ENCODE measurements at regions not wholly inside any gene's neighbourhood (a gene's known extent, or its start where the extent isn't known, plus 50 kb on each side); places are given as distances from the start of the nearest gene placed in this dataset.

DNA sequence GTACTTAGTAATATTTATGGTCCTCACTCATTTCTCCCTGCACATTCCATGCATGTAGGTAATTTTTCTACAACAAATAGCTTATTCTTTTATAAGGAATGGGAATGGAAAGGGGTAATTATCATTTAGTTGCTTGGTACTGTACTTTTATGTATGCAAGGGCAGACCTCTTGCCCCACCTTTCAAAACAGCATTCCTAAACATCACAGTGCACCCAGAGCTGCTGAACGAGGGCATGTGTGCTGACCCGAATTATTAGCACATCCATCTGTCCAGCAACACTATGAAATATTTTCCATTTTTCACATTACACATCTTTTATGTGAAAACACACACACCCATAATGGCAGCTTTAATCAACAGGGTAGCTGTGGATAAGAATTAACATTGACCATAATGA, 228.6 kb upstream of the ARRDC3 start:
- H3K27ac ChIP-seq, result no peak overlapping the region
- ATAC-seq (no peak), DNase-seq (no peak)
- H3K27me3 ChIP-seq, result no peaks in the 10 kb centered on the region
- H3K36me3 ChIP-seq, result no peaks in the 10 kb centered on the region
- TF ChIP-seq, protein P1, sequence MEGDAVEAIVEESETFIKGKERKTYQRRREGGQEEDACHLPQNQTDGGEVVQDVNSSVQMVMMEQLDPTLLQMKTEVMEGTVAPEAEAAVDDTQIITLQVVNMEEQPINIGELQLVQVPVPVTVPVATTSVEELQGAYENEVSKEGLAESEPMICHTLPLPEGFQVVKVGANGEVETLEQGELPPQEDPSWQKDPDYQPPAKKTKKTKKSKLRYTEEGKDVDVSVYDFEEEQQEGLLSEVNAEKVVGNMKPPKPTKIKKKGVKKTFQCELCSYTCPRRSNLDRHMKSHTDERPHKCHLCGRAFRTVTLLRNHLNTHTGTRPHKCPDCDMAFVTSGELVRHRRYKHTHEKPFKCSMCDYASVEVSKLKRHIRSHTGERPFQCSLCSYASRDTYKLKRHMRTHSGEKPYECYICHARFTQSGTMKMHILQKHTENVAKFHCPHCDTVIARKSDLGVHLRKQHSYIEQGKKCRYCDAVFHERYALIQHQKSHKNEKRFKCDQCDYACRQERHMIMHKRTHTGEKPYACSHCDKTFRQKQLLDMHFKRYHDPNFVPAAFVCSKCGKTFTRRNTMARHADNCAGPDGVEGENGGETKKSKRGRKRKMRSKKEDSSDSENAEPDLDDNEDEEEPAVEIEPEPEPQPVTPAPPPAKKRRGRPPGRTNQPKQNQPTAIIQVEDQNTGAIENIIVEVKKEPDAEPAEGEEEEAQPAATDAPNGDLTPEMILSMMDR (IDR thresholded peaks at IDR 0.05), result no peak
- H3K4me1 ChIP-seq, result no peaks in the 10 kb centered on the region
- H3K9me3 ChIP-seq, result peaks cover 0 to 5% (median 0%) of the 10 kb centered on the region in 11 donors
- intact Hi-C loops (cut with DNase I), result no loop called here
- 67 to 77% methylated on average over 2 of the region's 2 CpGs for WGBS, 2 donors
- no peak overlapping the region for H3K4me3 ChIP-seq

DNA sequence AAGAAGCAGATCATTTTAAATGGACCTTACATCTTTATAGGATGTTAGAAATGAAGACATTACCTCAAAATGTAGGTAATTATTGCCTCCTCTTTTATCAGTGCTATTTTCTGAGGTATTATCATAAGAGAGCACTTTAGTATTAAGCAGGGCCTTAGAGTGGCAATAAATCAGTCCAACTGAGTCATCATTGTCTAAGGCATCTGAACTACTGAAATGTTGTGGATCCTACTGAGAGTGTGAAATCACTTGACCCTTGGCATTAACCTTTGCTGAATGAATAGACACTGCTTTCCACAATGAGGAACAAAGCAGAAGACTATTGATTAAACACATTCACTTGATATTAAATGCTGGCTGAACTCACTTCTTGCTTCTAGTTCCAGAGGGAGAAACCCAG, 224.6 kb upstream of the ARRDC3 start:
- DNase-seq, result no peak
- no peak overlapping the region for H3K27ac ChIP-seq
- no peak overlapping the region for H3K4me3 ChIP-seq
- no peaks in the 10 kb centered on the region for H3K36me3 ChIP-seq
- no peaks in the 10 kb centered on the region for H3K27me3 ChIP-seq
- no peak for ATAC-seq
- no peaks in the 10 kb centered on the region for H3K9me3 ChIP-seq
- TF ChIP-seq, protein P1 (IDR thresholded peaks at IDR 0.05), result no peak
- intact Hi-C loops (cut with DNase I), result no loop called here
- no peaks in the 10 kb centered on the region for H3K4me1 ChIP-seq

DNA sequence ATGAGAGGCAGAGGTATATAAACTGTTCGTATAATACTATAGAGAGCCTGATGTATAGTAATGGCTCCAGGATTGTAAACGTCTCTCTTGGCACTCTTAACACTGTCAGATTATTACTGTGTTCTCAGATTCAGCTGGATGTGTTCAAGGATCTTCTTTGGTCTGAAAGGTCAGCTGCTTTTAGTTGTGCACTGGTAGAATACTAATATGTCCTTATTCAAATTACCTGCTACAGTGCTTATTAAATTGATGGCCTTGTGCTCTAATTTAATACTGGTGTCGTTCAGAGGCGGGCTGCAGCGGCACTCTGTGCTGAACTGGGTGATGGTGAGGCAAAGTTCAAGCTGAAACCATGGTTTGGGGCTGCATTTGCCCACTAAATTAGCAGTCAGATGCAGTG, 216.7 kb upstream of the ARRDC3 start:
- Histone ChIP-seq H3K27ac (no peak overlapping the region), H3K36me3 (no peaks in the 10 kb centered on the region), H3K9me3 (peaks cover 0 to 6% (median 0%) of the 10 kb centered on the region in 11 donors), H3K27me3 (no peaks in the 10 kb centered on the region), H3K4me1 (no peaks in the 10 kb centered on the region), H3K4me3 (no peak overlapping the region)
- intact Hi-C loops (cut with DNase I), result no loop called here
- ATAC-seq (no peak), DNase-seq (no peak)
- WGBS, 2 donors, result 85 to 86% methylated on average over 5 of the region's 5 CpGs
- TF ChIP-seq, protein P1 (IDR thresholded peaks at IDR 0.05), result no peak

DNA sequence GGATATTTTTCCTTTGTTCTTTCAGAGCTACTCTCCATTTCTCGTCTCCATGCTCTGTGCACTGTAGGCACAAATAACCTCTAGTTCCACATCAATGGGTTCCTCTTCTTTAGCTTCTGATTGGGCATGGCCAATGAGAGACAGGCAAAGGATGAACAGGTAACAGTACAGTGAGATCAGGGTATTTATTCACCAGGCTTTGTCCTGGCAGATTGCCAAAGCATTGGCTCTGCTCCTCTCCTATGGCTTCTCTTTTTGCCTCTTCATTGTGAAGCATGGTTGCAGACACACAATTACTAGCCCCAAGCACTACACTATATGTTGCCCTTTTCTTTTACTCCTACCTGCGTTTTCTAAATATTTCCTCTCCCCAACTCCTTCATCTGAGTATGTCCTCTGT, 215.1 kb upstream of the ARRDC3 start:
- intact Hi-C loops (cut with DNase I), result no loop called here
- 84 to 92% methylated on average over 2 of the region's 2 CpGs for WGBS, 2 donors
- H3K4me3 ChIP-seq, result no peak overlapping the region

More for the DNA sequence above, 215.1 kb upstream of the ARRDC3 start:
- Histone ChIP-seq H3K4me1 (no peaks in the 10 kb centered on the region), H3K27ac (no peak overlapping the region), H3K9me3 (peaks cover 0 to 23% (median 9%) of the 10 kb centered on the region in 11 donors), H3K36me3 (no peaks in the 10 kb centered on the region), H3K27me3 (no peaks in the 10 kb centered on the region)
- TF ChIP-seq, protein P1 (IDR thresholded peaks at IDR 0.05), result no peak
- DNase-seq (no peak), ATAC-seq (no peak)

Measured in heart right ventricle (tissue), 16 donors.